ENCODE measurements at regions not wholly inside any gene's neighbourhood (a gene's known extent, or its start where the extent isn't known, plus 50 kb on each side); places are given as distances from the start of the nearest gene placed in this dataset.
A peak's percentile ranks its signal among the peaks of the same experiment; 100 is the strongest.
"Not testable (repeated sequence)": the region's sequence is repeated elsewhere in the genome, so short reads cannot be mapped to it uniquely, and the experiment has no call there.

- Mint-ChIP-seq H3K4me1 (no peaks in the 10 kb centered on the region), H3K27me3 (peaks cover 3% of the 10 kb centered on the region), H3K4me3 (no peak overlapping the region), H3K9me3 (peaks cover 0 to 2% (median 0%) of the 10 kb centered on the region in 3 donors), H3K27ac (no peak overlapping the region), H3K36me3 (no peaks in the 10 kb centered on the region)
Observed at GRCh38 chr11:135001581-135001980, 589.5 kb upstream of the B3GAT1 start.

DNA sequence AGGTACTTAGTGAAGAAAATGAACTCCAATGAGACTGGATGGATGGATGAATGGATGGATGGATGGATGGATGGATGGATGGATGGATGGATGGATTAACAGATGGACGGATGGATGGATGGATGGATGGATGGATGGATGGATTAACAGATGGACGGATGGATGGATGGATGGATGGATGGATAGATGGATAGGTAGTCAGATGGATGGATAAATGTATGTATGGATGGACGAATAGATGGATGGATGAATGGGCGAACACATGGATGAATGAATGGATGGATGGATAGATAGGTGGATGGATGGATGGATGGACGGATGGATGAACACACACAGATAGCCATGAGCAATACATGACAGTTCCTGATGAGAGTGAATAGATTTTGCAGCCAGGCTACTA is 589.0 kb upstream of the B3GAT1 start:
- H3K36me3 Mint-ChIP-seq, H3K4me3 Mint-ChIP-seq, H3K9me3 Mint-ChIP-seq, H3K27ac Mint-ChIP-seq, H3K4me1 Mint-ChIP-seq, H3K27me3 Mint-ChIP-seq: not testable (repeated sequence)

DNA sequence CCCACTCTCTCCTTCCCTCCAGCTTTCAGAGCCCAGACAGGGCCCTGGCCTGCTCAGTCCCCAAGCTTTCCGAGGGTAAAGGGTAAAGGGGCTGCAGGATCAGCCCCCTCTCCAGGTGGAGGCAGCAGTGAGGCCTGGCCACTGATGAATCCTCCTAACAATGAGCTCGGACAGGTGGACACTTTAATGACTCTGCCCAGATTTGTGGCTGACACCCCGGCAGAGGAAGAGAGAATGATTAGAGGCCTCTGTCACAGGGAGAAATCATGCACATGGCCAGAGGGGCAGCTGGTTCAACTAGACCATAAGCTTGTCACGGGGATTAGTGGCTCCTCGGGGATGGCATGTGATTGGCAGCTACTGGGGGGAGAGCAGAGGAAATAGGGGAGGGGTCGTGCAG is 587.5 kb upstream of the B3GAT1 start:
- Mint-ChIP-seq H3K4me3 (no peak overlapping the region), H3K27me3 (peaks cover 8% of the 10 kb centered on the region), H3K4me1 (no peaks in the 10 kb centered on the region), H3K36me3 (no peaks in the 10 kb centered on the region), H3K9me3 (peaks cover 0 to 2% (median 0%) of the 10 kb centered on the region in 3 donors), H3K27ac (no peak overlapping the region)

DNA sequence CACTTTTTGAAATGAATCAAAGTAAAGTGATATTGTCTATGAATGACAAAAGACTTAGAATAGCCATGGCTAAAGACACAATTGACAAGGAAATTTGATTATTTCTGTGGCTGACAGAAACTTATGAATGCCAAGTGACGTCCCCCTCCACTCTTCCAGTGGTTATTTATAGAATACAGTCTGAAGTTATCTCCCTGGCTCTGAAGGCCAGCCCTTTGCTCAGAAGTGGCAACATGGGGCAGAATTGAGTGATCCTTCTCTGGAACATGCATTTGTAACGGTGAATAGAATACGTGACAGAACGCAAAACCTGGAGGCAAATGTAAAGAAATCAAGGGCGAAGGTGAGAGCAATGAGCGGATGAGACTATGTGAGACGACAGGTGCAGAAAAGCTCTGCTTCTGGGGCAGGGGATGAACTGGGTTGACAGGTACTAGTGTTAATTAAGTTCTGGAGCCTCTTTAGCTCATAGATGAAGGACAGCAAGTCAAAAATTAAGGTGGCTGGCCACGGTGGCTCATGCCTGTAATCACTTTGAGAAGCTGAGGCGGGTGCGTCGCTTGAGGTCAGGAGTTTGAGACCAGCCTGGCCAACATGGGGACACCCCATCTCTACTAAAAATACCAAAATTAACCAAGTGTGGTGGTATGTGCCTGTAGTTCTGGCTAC is 585.7 kb upstream of the B3GAT1 start:
- H3K27ac Mint-ChIP-seq, result no peak overlapping the region
- peaks cover 0 to 2% (median 0%) of the 10 kb centered on the region in 3 donors for H3K9me3 Mint-ChIP-seq
- H3K4me3 Mint-ChIP-seq, result no peak overlapping the region
- H3K27me3 Mint-ChIP-seq, result peaks cover 15% of the 10 kb centered on the region
- H3K36me3 Mint-ChIP-seq, result peaks cover 2% of the 10 kb centered on the region
- H3K4me1 Mint-ChIP-seq, result no peaks in the 10 kb centered on the region

- peaks cover 16% of the 10 kb centered on the region for H3K27me3 Mint-ChIP-seq
- H3K27ac Mint-ChIP-seq, result no peak overlapping the region
- H3K9me3 Mint-ChIP-seq, result peaks cover 0 to 1% (median 0%) of the 10 kb centered on the region in 3 donors
- H3K4me1 Mint-ChIP-seq, result peaks cover 0 to 1% (median 0%) of the 10 kb centered on the region in 3 donors
- peaks cover 2% of the 10 kb centered on the region for H3K36me3 Mint-ChIP-seq
- H3K4me3 Mint-ChIP-seq, result no peak overlapping the region
Observed at GRCh38 chr11:134995741-134996140, 583.7 kb upstream of the B3GAT1 start.

GRCh38 chr11:134994431-134994830 is 582.4 kb upstream of the B3GAT1 start:
- H3K27ac Mint-ChIP-seq, result no peak overlapping the region
- H3K4me3 Mint-ChIP-seq, result no peak overlapping the region
- peaks cover 13% of the 10 kb centered on the region for H3K27me3 Mint-ChIP-seq
- H3K9me3 Mint-ChIP-seq, result peaks cover 0 to under 1% (median 0%) of the 10 kb centered on the region in 3 donors
- H3K36me3 Mint-ChIP-seq, result peaks cover 2% of the 10 kb centered on the region
- H3K4me1 Mint-ChIP-seq, result peaks cover 0 to 1% (median 0%) of the 10 kb centered on the region in 3 donors

GRCh38 chr11:134993691-134994243 is 581.7 kb upstream of the B3GAT1 start:
- H3K27ac Mint-ChIP-seq, result no peak overlapping the region
- no peak overlapping the region for H3K4me3 Mint-ChIP-seq
- peaks cover 14% of the 10 kb centered on the region for H3K27me3 Mint-ChIP-seq
- H3K36me3 Mint-ChIP-seq, result peaks cover 2% of the 10 kb centered on the region
- peaks cover 0 to 2% (median 0%) of the 10 kb centered on the region in 3 donors for H3K9me3 Mint-ChIP-seq
- H3K4me1 Mint-ChIP-seq, result peaks cover 0 to 1% (median 0%) of the 10 kb centered on the region in 3 donors

DNA sequence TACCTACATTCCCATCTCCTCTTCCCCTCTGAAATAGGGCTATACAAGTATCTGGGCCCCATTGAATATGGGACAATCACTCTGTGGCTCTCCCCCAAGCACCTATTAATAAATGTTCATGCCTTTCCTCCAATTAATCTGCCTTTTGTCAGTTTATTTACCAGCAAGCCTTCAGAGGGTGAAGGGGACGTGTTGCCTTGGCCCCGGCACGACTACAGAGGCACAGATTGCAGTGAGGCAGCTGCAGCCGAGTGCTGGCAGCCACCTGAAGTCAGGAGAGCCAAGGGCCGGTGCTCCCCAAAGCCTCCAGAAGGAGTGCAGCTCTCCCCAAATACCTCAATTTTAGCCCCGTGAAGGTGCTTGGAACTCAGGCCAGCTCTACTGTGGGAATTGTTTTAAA is 580.9 kb upstream of the B3GAT1 start:
- Mint-ChIP-seq H3K36me3 (peaks cover 2% of the 10 kb centered on the region), H3K27ac (no peak overlapping the region), H3K4me1 (peaks cover 0 to 1% (median 0%) of the 10 kb centered on the region in 3 donors), H3K4me3 (no peak overlapping the region), H3K27me3 (peaks cover 15% of the 10 kb centered on the region), H3K9me3 (peaks cover 0 to 2% (median 0%) of the 10 kb centered on the region in 3 donors)

DNA sequence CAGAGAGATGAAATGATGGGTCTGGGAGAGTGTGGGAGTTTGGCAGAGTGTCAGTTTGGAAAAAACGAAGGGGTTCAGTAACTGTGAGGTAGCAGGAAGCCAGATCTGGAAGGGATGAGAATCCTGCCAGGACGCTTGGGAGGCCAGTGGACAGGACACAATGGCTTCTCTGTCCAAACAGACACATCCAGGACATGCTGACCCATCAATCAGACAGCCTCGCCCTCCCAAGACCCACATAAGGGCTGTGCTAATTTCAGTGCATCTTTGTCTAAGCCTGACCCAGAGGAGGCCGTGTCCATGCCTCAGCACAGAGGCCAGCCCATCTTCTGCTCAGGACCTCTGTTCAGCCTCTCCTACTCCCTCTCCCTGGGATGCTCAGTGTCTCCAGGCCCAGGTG is 576.5 kb upstream of the B3GAT1 start:
- peaks cover 7% of the 10 kb centered on the region for H3K27me3 Mint-ChIP-seq
- peaks cover 3% of the 10 kb centered on the region for H3K36me3 Mint-ChIP-seq
- H3K4me3 Mint-ChIP-seq, result no peak overlapping the region

GRCh38 chr11:134987822-134988221 is 575.8 kb upstream of the B3GAT1 start:
- Mint-ChIP-seq H3K27me3 (peaks cover 6% of the 10 kb centered on the region), H3K9me3 (peaks cover 0 to 2% (median 1%) of the 10 kb centered on the region in 3 donors)

More for the DNA sequence above, 576.5 kb upstream of the B3GAT1 start:
- Mint-ChIP-seq H3K27ac (no peak overlapping the region), H3K9me3 (peaks cover 0 to 2% (median 1%) of the 10 kb centered on the region in 3 donors), H3K4me1 (peaks cover 0 to 1% (median 0%) of the 10 kb centered on the region in 3 donors)

DNA sequence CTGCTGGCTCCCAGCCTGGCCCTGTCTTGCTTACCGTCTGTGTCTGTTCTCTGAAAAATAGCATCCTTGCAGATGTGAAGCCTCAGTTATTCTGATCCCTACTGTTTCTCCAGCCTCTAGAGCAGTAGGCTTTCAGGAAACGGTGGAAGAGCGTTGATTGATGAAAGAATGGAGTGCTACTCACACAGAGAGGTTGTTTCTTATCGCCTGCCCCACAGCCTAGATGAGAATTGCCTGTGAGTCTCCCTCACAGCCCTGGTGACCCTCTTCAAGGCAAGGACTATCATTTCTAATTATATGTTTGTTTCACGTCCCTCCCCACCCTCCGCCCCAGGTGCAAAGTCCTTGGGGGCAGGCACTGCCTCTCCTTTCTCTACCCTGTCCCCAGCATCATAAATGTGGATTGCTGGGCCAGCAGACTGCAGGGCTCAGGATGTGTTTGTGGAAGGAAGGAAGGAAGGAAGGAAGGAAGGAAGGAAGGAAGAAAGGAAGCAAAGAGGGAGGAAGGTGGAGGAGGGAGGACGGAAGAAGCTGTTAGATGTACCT is 575.3 kb upstream of the B3GAT1 start:
- no peak overlapping the region for H3K4me3 Mint-ChIP-seq
- no peak overlapping the region for H3K27ac Mint-ChIP-seq
- H3K9me3 Mint-ChIP-seq, result peaks cover 0 to 2% (median 1%) of the 10 kb centered on the region in 3 donors
- peaks cover 0 to 1% (median 0%) of the 10 kb centered on the region in 3 donors for H3K4me1 Mint-ChIP-seq
- peaks cover 1% of the 10 kb centered on the region for H3K36me3 Mint-ChIP-seq
- peaks cover 4% of the 10 kb centered on the region for H3K27me3 Mint-ChIP-seq

More at GRCh38 chr11:134987822-134988221, 575.8 kb upstream of the B3GAT1 start:
- Mint-ChIP-seq H3K27ac (no peak overlapping the region), H3K4me1 (peaks cover 0 to 1% (median 0%) of the 10 kb centered on the region in 3 donors), H3K36me3 (peaks cover 1% of the 10 kb centered on the region), H3K4me3 (no peak overlapping the region)

GRCh38 chr11:134984421-134984820 is 572.4 kb upstream of the B3GAT1 start:
- Mint-ChIP-seq H3K36me3 (peaks cover 1% of the 10 kb centered on the region), H3K4me3 (no peak overlapping the region), H3K27ac (peak overlapping the region in 1 of 3 donors; percentile 21)

DNA sequence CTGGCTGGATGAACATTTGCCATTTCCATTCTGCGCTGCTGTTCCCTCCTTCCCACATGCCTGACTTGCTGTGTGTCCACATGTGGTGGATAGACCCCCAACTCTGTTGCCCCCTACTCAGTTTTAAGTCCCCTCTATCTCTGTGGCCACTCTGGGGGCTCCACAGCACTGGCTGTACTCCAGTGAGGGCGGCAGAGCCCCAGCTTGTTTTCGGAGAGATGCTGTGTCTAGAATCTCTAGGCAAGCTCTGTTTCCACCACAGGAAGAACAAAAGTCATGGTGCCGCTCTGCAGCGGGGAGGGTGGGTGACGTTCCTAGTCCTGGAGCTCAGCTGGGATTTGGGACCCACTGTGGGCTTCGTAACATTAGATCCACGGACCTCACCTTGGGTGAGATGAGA is 570.4 kb upstream of the B3GAT1 start:
- H3K36me3 Mint-ChIP-seq, H3K27me3 Mint-ChIP-seq, H3K9me3 Mint-ChIP-seq, H3K27ac Mint-ChIP-seq, H3K4me1 Mint-ChIP-seq, H3K4me3 Mint-ChIP-seq: not testable (repeated sequence)

More at GRCh38 chr11:134984421-134984820, 572.4 kb upstream of the B3GAT1 start:
- H3K4me1 Mint-ChIP-seq, result no peaks in the 10 kb centered on the region
- H3K9me3 Mint-ChIP-seq, result peaks cover 0 to 1% (median 1%) of the 10 kb centered on the region in 3 donors
- peaks cover 8% of the 10 kb centered on the region for H3K27me3 Mint-ChIP-seq

DNA sequence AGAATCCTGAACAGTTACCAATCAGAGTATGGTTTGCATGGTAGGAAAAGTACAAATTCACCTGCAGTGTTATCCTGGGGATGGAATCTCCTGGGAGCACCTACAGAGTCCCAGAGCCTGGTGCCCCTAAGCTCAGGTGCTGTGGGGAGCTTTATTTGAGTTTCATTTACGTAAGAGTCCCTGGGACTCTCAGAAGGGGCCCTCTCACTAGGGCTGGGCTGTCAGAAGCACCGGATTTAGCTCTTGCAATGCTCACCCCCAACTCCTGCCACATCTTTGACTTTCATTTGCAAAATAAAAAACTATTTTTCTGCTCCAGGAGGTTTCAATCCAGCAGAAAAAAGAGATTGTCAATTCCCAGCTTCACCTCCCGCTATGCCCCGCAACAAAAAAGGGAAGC is 569.8 kb upstream of the B3GAT1 start:
- Mint-ChIP-seq H3K9me3 (peaks cover 0 to 1% (median 0%) of the 10 kb centered on the region in 3 donors), H3K4me3 (no peak overlapping the region), H3K4me1 (no peaks in the 10 kb centered on the region), H3K27me3 (peaks cover 9% of the 10 kb centered on the region), H3K36me3 (peaks cover 1% of the 10 kb centered on the region), H3K27ac (no peak overlapping the region)

GRCh38 chr11:134980819-134981710 is 569.0 kb upstream of the B3GAT1 start:
- Mint-ChIP-seq H3K4me3 (no peak overlapping the region), H3K36me3 (peaks cover 1% of the 10 kb centered on the region), H3K27ac (no peak overlapping the region), H3K27me3 (peaks cover 9% of the 10 kb centered on the region), H3K9me3 (peaks cover 0 to 1% (median 0%) of the 10 kb centered on the region in 3 donors), H3K4me1 (no peaks in the 10 kb centered on the region)

Measured in IgD-negative memory B cell (primary cell).